ENCODE measurements at regions not wholly inside any gene's neighbourhood (a gene's known extent, or its start where the extent isn't known, plus 50 kb on each side); places are given as distances from the start of the nearest gene placed in this dataset.

GRCh38 chr7:17184805-17185689 is 113.4 kb upstream of the AHR start:
- DNase-seq = no peak

- DNase-seq = no peak
Measured at GRCh38 chr7:17185690-17186070, 112.8 kb upstream of the AHR start.

- no peak for DNase-seq
Measured at GRCh38 chr7:17186745-17187530, 111.5 kb upstream of the AHR start.

GRCh38 chr7:17194656-17195055 is 103.8 kb upstream of the AHR start:
- no peak for DNase-seq

GRCh38 chr7:17195576-17195975 is 102.9 kb upstream of the AHR start:
- DNase-seq = no peak

GRCh38 chr7:17205910-17206309 is 92.5 kb upstream of the AHR start:
- DNase-seq = no peak

GRCh38 chr7:17206349-17206905 is 92.0 kb upstream of the AHR start:
- DNase-seq = no peak

- DNase-seq = no peak
Measured at GRCh38 chr7:17207220-17207619, 91.2 kb upstream of the AHR start.

GRCh38 chr7:17209101-17209500 is 89.4 kb upstream of the AHR start:
- DNase-seq = no peak

- no peak for DNase-seq
Measured at GRCh38 chr7:17211307-17211836, 87.1 kb upstream of the AHR start.

- no peak for DNase-seq
Measured at GRCh38 chr7:17212188-17212587, 86.3 kb upstream of the AHR start.

- DNase-seq = no peak
Measured at GRCh38 chr7:17227766-17228490, 70.5 kb upstream of the AHR start.

GRCh38 chr7:17229228-17229627 is 69.2 kb upstream of the AHR start:
- DNase-seq = no peak

- DNase-seq = no peak
Measured at GRCh38 chr7:17230099-17230807, 68.2 kb upstream of the AHR start.

GRCh38 chr7:17233603-17234002 is 64.8 kb upstream of the AHR start:
- no peak for DNase-seq

- no peak for DNase-seq
Measured at GRCh38 chr7:17234030-17234397, 64.4 kb upstream of the AHR start.

GRCh38 chr7:17234398-17235031 is 63.9 kb upstream of the AHR start:
- DNase-seq = no peak

- no peak for DNase-seq
Measured at GRCh38 chr7:17236171-17236570, 62.3 kb upstream of the AHR start.

- DNase-seq = no peak
Measured at GRCh38 chr7:17236603-17237002, 61.8 kb upstream of the AHR start.

GRCh38 chr7:17239046-17239445 is 59.4 kb upstream of the AHR start:
- DNase-seq = no peak

GRCh38 chr7:17239683-17240521 is 58.5 kb upstream of the AHR start:
- no peak for DNase-seq
